DOHH2 (cell line): ENCODE measurements at regions not wholly inside any gene's neighbourhood (a gene's known extent, or its start where the extent isn't known, plus 50 kb on each side); places are given as distances from the start of the nearest gene placed in this dataset.

Experiments
- H3F3A ChIP-seq: fragments of 200-600 bp; sonication (generic), shearing (Covaris generic); 2 replicates; pipeline ENCODE4 v1.6.0; 2016; ENCODE audit warnings: antibody characterized with exemption, mild to moderate bottlenecking; ENCODE audit not compliant: control insufficient read depth, insufficient read depth
- H3K27ac ChIP-seq: fragments of 200-600 bp; sonication (generic); 2 replicates; pipeline ENCODE4 v1.5.1; 2014; ENCODE audit warnings: low read depth, mild to moderate bottlenecking, low read length, moderate library complexity
- H3K27me3 ChIP-seq: fragments of 200-600 bp; sonication (generic); 2 replicates; pipeline ENCODE4 v1.6.1; 2014; ENCODE audit warnings: mild to moderate bottlenecking, low read length, mixed read lengths; ENCODE audit not compliant: control insufficient read depth
- H3K36me3 ChIP-seq: fragments of 200-600 bp; sonication (generic); 2 replicates; pipeline ENCODE4 v1.6.1; 2014; ENCODE audit warnings: mild to moderate bottlenecking, low read length, moderate library complexity, mixed read lengths; ENCODE audit not compliant: control insufficient read depth
- H3K4me1 ChIP-seq: fragments of 200-600 bp; sonication (generic); 2 replicates; pipeline ENCODE4 v1.6.1; 2014; ENCODE audit warnings: mild to moderate bottlenecking, low read length, mixed read lengths; ENCODE audit not compliant: control insufficient read depth
- H3K4me2 ChIP-seq: fragments of 200-600 bp; sonication (generic); 2 replicates; pipeline ENCODE4 v1.6.0; 2014; ENCODE audit warnings: mild to moderate bottlenecking, low read length, moderate library complexity
- H3K4me3 ChIP-seq: fragments of 200-600 bp; sonication (generic); 2 replicates; pipeline ENCODE4 v1.5.1; 2014; ENCODE audit warnings: mild to moderate bottlenecking, low read length, mixed read lengths
- H3K79me2 ChIP-seq: fragments of 200-600 bp; sonication (generic); 2 replicates; pipeline ENCODE4 v1.6.1; 2014; ENCODE audit warnings: mild to moderate bottlenecking, low read length, mixed read lengths; ENCODE audit not compliant: control insufficient read depth
- H3K9me2 ChIP-seq: fragments of 200-600 bp; sonication (generic); replicated peaks from 2 replicates; pipeline ENCODE4 v1.6.1; 2014; ENCODE audit warnings: mild to moderate bottlenecking, low read length, mixed read lengths; ENCODE audit not compliant: control insufficient read depth
- H3K9me3 ChIP-seq: fragments of 200-600 bp; sonication (generic); 2 replicates; pipeline ENCODE4 v1.6.1; 2014; ENCODE audit warnings: antibody characterized with exemption, low read length, mixed read lengths; ENCODE audit not compliant: control insufficient read depth, insufficient read depth
- H4K20me1 ChIP-seq: fragments of 200-600 bp; sonication (generic); 2 replicates; pipeline ENCODE4 v1.6.0; 2014; ENCODE audit warnings: low read depth, mild to moderate bottlenecking, antibody characterized with exemption, low read length, moderate library complexity; ENCODE audit not compliant: control insufficient read depth, insufficient read depth
- CTCF ChIP-seq: fragments of 200-600 bp; sonication (generic); IDR thresholded peaks from one replicate; pipeline ENCODE4 v1.5.1; 2014; ENCODE audit warnings: antibody characterized with exemption, mild to moderate bottlenecking, low read depth, low read length; ENCODE audit not compliant: poor library complexity, severe bottlenecking
- EZH2phosphoT487 ChIP-seq: fragments of 200-600 bp; sonication (generic); IDR thresholded peaks from 2 replicates; pipeline ENCODE4 v1.6.1; 2017; ENCODE audit warnings: borderline replicate concordance, mild to moderate bottlenecking, antibody characterized with exemption, low read length, moderate library complexity, mixed read lengths

- Histone ChIP-seq H3K4me1 (no peaks in the 10 kb centered on the region), H3K9me2 (no peaks in the 10 kb centered on the region), H3K9me3 (no peaks in the 10 kb centered on the region), H4K20me1 (no peaks in the 10 kb centered on the region), H3K79me2 (no peaks in the 10 kb centered on the region), H3K4me3 (no peak overlapping the region), H3F3A (no peaks in the 10 kb centered on the region), H3K27me3 (no peaks in the 10 kb centered on the region), H3K36me3 (no peaks in the 10 kb centered on the region), H3K4me2 (no peak overlapping the region), H3K27ac (no peak overlapping the region)
- TF ChIP-seq CTCF: no peak
Measured at GRCh38 chr20:10911298-10911697, 237.5 kb upstream of the JAG1 start.

GRCh38 chr20:10915815-10916214 lies 242.0 kb upstream of the JAG1 start:
- TF ChIP-seq EZH2phosphoT487 (no peak), CTCF (no peak)
- no peak overlapping the region for H3K4me3 ChIP-seq
- no peak overlapping the region for H3K4me2 ChIP-seq
- H3F3A ChIP-seq: no peaks in the 10 kb centered on the region
- no peaks in the 10 kb centered on the region for H3K36me3 ChIP-seq
- no peaks in the 10 kb centered on the region for H3K27me3 ChIP-seq
- H3K79me2 ChIP-seq: no peaks in the 10 kb centered on the region
- no peaks in the 10 kb centered on the region for H3K4me1 ChIP-seq
- no peaks in the 10 kb centered on the region for H4K20me1 ChIP-seq
- no peaks in the 10 kb centered on the region for H3K9me2 ChIP-seq
- H3K27ac ChIP-seq: no peak overlapping the region
- no peaks in the 10 kb centered on the region for H3K9me3 ChIP-seq

GRCh38 chr20:10916312-10916711 lies 242.5 kb upstream of the JAG1 start:
- H3K9me2 ChIP-seq: no peaks in the 10 kb centered on the region
- no peaks in the 10 kb centered on the region for H3K9me3 ChIP-seq
- no peaks in the 10 kb centered on the region for H3F3A ChIP-seq
- no peak overlapping the region for H3K27ac ChIP-seq
- TF ChIP-seq EZH2phosphoT487 (no peak), CTCF (no peak)
- no peaks in the 10 kb centered on the region for H3K27me3 ChIP-seq
- no peak overlapping the region for H3K4me3 ChIP-seq
- no peaks in the 10 kb centered on the region for H4K20me1 ChIP-seq
- no peaks in the 10 kb centered on the region for H3K4me1 ChIP-seq
- no peak overlapping the region for H3K4me2 ChIP-seq
- H3K36me3 ChIP-seq: no peaks in the 10 kb centered on the region
- no peaks in the 10 kb centered on the region for H3K79me2 ChIP-seq

- Histone ChIP-seq H3F3A (no peaks in the 10 kb centered on the region), H3K79me2 (no peaks in the 10 kb centered on the region), H4K20me1 (no peaks in the 10 kb centered on the region), H3K27me3 (no peaks in the 10 kb centered on the region), H3K4me2 (no peak overlapping the region), H3K9me3 (no peaks in the 10 kb centered on the region), H3K4me1 (no peaks in the 10 kb centered on the region), H3K9me2 (no peaks in the 10 kb centered on the region), H3K36me3 (no peaks in the 10 kb centered on the region), H3K27ac (no peak overlapping the region), H3K4me3 (no peak overlapping the region)
- TF ChIP-seq EZH2phosphoT487 (no peak), CTCF (no peak)
Measured at GRCh38 chr20:10917826-10918225, 244.0 kb upstream of the JAG1 start.
